ENCODE measurements at regions not wholly inside any gene's neighbourhood (a gene's known extent, or its start where the extent isn't known, plus 50 kb on each side); places are given as distances from the start of the nearest gene placed in this dataset.

GRCh38 chr5:51810592-51810991 is 427.3 kb downstream of the ISL1 start:
- TF ChIP-seq ATF2 (IDR thresholded peaks at IDR 0.05; ENCODE audit: low read length) (no peak), CTCF (IDR thresholded peaks at IDR 0.05; ENCODE audit: control extremely low read depth in 1 of 3, insufficient read depth in 1 of 3, low read depth in 1 of 3, low read length in 3 of 3) (no peak), EZH2 (IDR thresholded peaks at IDR 0.05; ENCODE audit: low read depth, low read length, severe bottlenecking) (no peak), TCF12 (IDR thresholded peaks at IDR 0.05; ENCODE audit: low read depth, low read length) (no peak), SAP30 (IDR thresholded peaks at IDR 0.05; ENCODE audit: insufficient read depth, insufficient replicate concordance, low read length) (no peak), BACH1 (IDR thresholded peaks at IDR 0.05; ENCODE audit: low read length) (no peak), MAX (IDR thresholded peaks at IDR 0.05) (no peak)
